SU-DHL-6 (cell line): ENCODE measurements at regions not wholly inside any gene's neighbourhood (a gene's known extent, or its start where the extent isn't known, plus 50 kb on each side); places are given as distances from the start of the nearest gene placed in this dataset.

ENCODE experiments used
- EZH2phosphoT487 ChIP-seq: fragments of 200-600 bp; sonication (generic), shearing (Covaris generic); conservative IDR thresholded peaks from 2 replicates; pipeline ENCODE4 v1.6.1; 2018; ENCODE audit warnings: mild to moderate bottlenecking, antibody characterized with exemption, low read length, moderate library complexity, mixed read lengths
- TF ChIP-seq, protein P1 (sequence below): fragments of 200-600 bp; sonication (generic); IDR thresholded peaks from one replicate; pipeline ENCODE4 v1.5.1; 2017; ENCODE audit warnings: antibody characterized with exemption, mild to moderate bottlenecking, low read length, moderate library complexity; ENCODE audit not compliant: insufficient read depth, poor library complexity, severe bottlenecking

DNA sequence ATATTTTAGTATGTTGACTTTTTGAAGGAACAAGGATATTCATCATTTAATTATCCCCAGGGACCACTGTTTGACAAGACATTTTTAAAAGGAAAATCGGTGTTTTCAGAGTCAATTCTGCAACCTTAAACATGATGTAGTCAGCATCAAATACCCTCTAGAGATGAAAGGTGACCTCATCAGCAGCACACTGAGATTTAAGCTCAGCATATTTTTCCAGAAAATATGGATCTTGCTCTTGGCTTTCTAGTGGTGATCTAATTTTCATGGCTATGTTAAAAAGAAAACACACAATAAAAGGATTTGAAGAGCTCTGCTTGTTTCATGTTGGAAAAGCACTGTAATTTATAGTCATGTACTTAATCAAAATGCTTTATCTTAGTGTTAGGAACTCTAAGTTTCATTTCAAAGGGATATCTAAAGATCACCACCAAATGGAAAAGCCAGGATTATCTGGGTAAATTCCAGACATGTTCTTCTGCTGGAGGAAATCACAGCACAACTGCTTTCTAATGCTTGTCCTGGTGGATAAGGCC lies 487.2 kb downstream of the ENC1 start:
- TF ChIP-seq, protein P1, sequence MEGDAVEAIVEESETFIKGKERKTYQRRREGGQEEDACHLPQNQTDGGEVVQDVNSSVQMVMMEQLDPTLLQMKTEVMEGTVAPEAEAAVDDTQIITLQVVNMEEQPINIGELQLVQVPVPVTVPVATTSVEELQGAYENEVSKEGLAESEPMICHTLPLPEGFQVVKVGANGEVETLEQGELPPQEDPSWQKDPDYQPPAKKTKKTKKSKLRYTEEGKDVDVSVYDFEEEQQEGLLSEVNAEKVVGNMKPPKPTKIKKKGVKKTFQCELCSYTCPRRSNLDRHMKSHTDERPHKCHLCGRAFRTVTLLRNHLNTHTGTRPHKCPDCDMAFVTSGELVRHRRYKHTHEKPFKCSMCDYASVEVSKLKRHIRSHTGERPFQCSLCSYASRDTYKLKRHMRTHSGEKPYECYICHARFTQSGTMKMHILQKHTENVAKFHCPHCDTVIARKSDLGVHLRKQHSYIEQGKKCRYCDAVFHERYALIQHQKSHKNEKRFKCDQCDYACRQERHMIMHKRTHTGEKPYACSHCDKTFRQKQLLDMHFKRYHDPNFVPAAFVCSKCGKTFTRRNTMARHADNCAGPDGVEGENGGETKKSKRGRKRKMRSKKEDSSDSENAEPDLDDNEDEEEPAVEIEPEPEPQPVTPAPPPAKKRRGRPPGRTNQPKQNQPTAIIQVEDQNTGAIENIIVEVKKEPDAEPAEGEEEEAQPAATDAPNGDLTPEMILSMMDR = no peak
- TF ChIP-seq EZH2phosphoT487 = no peak
